OCI-LY3 (cell line): ENCODE measurements at regions not wholly inside any gene's neighbourhood (a gene's known extent, or its start where the extent isn't known, plus 50 kb on each side); places are given as distances from the start of the nearest gene placed in this dataset.

Experiments used
- EZH2phosphoT487 ChIP-seq: fragments of 200-600 bp; shearing (Covaris generic); IDR thresholded peaks from 2 replicates; pipeline ENCODE4 v1.6.1; 2018; ENCODE audit warnings: antibody characterized with exemption, mixed run types, low read depth
- TF ChIP-seq, protein P1 (sequence below): fragments of 200-600, 300-600 bp; sonication (generic); IDR thresholded peaks from 2 replicates; pipeline ENCODE4 v1.5.1; 2014; ENCODE audit warnings: antibody characterized with exemption, low read length, low read depth

- TF ChIP-seq, protein P1, sequence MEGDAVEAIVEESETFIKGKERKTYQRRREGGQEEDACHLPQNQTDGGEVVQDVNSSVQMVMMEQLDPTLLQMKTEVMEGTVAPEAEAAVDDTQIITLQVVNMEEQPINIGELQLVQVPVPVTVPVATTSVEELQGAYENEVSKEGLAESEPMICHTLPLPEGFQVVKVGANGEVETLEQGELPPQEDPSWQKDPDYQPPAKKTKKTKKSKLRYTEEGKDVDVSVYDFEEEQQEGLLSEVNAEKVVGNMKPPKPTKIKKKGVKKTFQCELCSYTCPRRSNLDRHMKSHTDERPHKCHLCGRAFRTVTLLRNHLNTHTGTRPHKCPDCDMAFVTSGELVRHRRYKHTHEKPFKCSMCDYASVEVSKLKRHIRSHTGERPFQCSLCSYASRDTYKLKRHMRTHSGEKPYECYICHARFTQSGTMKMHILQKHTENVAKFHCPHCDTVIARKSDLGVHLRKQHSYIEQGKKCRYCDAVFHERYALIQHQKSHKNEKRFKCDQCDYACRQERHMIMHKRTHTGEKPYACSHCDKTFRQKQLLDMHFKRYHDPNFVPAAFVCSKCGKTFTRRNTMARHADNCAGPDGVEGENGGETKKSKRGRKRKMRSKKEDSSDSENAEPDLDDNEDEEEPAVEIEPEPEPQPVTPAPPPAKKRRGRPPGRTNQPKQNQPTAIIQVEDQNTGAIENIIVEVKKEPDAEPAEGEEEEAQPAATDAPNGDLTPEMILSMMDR = no peak
- no peak for TF ChIP-seq EZH2phosphoT487
Observed at GRCh38 chr7:156504687-156505545, 135.7 kb upstream of the RNF32 start.
